ENCODE measurements at regions not wholly inside any gene's neighbourhood (a gene's known extent, or its start where the extent isn't known, plus 50 kb on each side); places are given as distances from the start of the nearest gene placed in this dataset.
"Not testable (repeated sequence)": the region's sequence is repeated elsewhere in the genome, so short reads cannot be mapped to it uniquely, and the experiment has no call there.

DNA sequence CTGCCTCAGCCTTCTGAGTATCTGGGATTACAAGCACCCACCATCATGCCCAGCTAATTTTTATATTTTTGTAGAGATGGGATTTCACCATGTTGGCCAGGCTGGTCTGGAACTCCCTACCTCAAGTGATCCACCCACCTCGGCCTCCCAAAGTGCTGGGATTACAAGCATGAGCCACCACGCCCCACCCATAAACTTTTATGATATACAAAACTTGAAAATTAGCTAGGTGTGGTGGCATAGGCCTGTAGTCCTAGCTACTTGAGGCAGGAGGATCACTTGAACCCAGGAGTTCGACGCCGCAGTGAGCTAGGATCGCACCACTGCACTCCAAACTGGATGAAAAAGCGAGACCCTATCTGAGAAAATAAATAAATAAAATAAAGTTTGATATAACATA lies 149.5 kb upstream of the ATF7IP start:
- not testable (repeated sequence) for DNase-seq

GRCh38 chr12:14216405-14217294 lies 148.8 kb upstream of the ATF7IP start:
- DNase-seq: no peak

DNA sequence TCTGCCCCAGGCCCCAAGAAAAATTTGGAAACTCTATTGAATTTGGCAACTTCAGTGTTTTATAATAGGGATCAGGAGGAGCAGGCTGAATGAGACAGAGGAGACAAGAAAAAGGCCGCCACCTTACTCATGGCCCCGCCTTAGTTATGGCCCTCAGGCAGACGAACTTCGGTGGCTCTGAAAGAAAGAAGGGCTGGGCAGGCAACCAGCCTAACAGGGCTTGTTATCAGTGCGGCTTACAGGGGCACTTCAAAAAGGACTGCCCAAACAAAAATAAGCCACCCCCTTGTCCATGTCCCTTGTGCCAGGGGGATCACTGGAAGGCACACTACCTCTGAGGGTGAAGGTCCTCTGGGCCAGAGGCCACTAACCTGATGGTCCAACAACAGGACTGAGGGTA lies 146.3 kb upstream of the ATF7IP start:
- DNase-seq: no peak

DNA sequence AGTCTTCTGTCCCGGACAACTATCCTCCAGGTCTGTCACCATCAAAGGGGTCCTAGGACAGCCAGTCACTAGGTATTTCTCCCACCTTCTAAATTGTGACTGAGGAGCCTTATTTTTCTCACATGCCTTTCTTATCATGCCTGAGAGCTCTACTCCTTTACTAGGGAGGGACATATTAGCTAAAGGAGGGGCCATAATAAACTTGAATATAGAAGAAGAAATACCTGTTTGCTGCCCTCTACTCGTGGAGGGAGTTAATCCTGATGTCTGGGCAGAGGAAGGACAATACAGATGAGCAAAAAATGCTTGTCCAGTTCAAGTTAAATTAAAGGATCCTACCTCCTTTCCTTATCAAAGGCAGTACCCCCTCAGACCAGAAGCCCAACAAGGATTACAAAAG lies 145.8 kb upstream of the ATF7IP start:
- not testable (repeated sequence) for DNase-seq

GRCh38 chr12:14225064-14225463 lies 140.4 kb upstream of the ATF7IP start:
- no peak for DNase-seq

GRCh38 chr12:14235176-14235575 lies 130.3 kb upstream of the ATF7IP start:
- not testable (repeated sequence) for DNase-seq

DNA sequence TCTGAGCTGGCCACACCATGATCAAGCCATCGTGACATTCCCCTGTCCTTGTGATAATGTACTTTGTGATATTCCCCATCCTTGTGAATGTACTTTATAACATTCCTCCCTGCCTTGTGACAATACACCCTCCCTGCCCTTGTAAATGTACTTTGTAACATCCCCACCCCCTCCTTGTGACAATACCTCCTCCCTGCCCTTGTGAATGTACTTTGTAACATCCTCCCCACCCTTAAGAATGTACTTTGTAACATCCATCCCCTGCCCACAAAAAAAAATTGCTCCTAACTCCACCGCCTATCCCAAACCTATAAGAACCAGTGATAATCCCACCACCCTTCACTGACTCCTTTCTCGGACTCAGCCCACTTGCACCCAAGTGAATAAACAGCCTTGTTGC lies 128.8 kb upstream of the ATF7IP start:
- not testable (repeated sequence) for DNase-seq

DNA sequence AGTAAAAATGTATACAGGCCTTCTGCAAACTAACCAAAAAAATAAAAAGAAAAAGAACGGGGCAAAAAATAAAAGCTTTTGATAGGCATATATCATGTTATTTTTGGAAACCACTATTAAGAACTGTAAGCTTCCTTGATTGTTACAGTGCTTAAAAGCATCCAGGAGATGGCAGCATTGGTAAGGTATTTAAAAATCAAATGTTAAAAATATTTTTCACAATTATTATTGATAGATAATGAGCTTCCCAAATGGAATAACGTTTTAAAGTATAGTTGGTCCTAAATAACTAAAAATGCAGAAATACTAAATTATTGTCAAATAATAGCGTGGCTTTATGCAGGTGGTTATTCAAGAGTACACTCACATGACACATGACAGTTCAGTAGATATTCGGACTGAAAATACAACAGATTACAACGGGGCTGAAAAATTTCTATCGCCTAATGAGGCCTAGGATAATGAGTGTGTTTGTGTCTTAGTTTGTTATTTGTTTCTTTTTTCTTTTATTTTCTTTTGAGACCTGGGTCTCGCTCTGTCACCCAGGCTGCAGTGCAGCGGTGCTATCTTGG lies 127.2 kb upstream of the ATF7IP start:
- DNase-seq: no peak

GRCh38 chr12:14239350-14239934 lies 126.0 kb upstream of the ATF7IP start:
- peak; percentile 18 to 23 for DNase-seq

DNA sequence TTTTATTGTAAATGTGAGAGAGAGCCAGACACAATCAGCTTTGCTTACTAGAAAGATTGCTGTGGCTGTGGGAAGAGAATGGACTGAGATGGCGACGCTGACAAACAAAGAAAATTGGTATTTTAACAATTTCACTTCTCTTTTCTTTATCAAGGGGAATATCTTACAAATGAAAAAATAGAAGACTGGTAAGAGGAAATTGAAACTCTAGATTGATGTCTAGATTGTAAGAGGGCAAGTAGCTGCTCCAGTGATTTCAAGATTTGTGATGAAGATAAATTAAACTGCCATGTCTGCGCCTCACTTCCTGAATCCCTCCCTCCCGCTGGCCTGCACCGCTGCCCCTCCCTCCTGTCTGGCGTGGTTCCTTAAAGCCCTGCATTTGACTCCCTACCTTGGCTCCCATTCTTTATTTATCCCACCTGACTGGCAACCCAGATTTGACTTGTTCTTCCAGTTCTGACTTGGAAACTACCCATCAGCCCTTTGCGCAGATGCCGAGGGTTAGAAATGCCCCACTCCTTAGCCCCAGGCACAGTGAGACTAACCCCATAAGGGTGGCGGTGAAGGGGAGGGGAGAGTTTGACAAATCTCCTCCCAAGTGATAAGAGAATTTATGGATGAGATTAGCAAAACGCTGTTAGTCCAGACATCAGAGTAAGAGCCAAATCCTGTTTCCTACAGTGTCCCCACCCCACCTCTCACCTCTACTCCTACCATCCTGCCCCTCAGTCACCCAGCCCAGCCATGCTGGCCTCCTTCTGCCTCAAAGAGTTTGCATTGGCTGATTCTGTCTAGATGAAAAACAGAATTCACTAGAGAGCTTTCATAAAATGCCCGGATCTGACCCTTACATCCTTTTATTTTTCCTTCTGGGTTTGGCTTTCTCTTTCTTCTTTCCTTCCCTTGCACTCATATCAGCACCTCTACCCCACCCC lies 125.3 kb upstream of the ATF7IP start:
- no peak for DNase-seq

DNA sequence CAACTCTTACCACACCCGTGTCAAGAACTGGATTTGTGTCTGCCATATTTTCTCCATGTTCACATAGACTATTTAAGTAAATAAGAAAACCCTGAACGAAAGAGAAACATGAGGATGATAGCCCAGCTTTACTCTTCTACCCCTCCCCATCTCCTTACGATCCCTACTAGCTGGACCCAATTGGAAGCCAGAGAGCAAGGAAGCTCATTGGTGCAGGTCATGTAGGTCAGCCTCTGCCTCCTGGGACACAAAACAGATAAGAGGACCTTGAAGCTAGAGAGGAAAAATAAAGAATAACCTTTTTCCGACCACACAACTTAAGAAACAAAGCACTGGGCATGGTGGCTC lies 124.6 kb upstream of the ATF7IP start:
- no peak for DNase-seq

GRCh38 chr12:14242825-14243224 lies 122.7 kb upstream of the ATF7IP start:
- DNase-seq: not testable (repeated sequence)

DNA sequence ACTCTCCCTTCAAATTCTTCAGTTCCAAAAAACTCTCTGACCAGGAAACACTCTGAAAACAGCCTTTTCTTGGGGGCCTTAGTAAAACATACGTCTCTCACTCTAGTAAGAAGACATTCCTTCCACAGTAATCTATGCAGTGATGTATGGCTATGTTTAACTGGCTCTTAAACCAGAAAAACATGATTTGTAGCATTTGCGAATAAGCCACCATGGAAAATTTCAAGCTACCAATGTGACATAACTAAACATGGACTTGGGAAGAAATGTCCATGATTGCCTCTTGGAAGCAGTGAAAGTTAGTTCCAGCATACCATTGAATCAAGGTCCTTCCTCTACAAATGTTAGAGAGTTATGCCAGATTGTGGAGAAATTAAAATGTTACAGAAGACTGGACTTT lies 121.5 kb upstream of the ATF7IP start:
- DNase-seq: no peak

- no peak for DNase-seq
Measured at GRCh38 chr12:14244876-14245669, 120.4 kb upstream of the ATF7IP start.

GRCh38 chr12:14247166-14247565 lies 118.3 kb upstream of the ATF7IP start:
- DNase-seq: no peak

GRCh38 chr12:14249368-14249767 lies 116.1 kb upstream of the ATF7IP start:
- DNase-seq: no peak

DNA sequence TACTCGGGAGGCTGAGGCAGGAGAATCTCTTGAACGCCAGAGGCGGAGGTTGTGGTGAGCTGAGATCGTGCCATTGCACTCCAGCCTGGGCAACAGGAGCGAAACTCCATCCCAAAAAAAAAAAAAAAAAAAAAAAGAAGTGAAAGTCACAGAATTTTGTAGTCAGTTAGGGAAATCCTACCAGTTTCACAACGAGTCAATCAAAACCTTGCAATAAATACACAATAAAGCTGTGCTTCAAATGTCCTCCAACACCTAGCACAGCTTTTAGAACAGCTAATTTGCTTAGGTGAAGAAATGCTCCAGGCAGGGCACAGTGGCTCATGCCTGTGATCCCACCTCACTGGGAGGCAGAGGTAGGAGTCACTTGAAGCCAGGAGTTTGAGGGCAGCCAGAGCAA lies 112.8 kb upstream of the ATF7IP start:
- no peak for DNase-seq

GRCh38 chr12:14253496-14253895 lies 112.0 kb upstream of the ATF7IP start:
- DNase-seq: no peak

GRCh38 chr12:14254781-14255180 lies 110.7 kb upstream of the ATF7IP start:
- DNase-seq: no peak

- peak; percentile 46 to 49 for DNase-seq
Measured at GRCh38 chr12:14256121-14256520, 109.4 kb upstream of the ATF7IP start.

DNA sequence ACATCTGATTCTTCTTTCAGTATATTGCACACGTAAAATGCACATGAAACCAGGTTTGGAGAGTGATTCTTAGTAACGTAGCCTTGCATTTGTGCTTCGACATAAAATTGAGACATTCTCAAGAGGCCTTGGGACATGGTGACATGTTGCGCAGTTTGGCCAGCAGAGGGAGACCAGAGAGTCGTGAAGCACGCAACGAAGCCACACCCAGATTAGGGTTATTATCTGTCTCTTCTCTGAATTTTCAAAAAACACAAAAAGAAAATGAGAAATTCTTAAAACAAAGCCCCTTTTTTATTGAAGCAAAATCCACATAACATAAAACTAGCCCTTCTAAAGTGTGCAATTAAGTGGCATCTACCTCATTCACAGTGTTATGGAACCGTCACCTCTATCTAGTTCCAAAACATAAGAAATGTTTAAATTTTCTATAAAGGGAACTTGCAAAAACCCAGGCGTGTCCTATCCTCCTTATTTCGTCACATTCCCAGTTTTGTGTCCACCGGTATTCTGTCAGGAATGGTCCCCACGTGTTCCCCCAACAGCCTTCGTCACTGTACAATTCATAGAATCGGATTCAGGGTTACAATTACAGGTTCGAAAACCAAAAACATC lies 108.8 kb upstream of the ATF7IP start:
- peak; percentile 73 to 74 for DNase-seq

DNA sequence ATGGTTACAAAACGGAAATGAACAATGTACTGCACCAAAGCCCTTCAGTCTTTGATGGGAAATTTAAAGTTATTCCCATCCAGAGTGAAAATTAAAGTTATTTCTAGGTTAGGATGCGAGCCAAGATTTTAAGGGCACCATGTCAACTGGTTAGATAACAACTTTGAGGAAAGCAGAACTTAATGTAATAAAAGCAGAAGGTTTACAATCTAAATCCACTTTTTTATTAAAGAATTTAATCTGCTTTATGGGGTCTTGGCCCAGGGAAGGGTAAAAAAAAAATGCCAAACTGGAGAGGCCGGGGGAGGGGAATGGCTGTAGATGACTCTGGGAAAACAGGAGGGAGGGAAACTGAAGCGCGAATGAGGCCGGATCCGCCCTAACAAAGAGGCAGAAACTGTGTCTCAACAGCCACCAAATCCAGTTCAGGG lies 108.2 kb upstream of the ATF7IP start:
- DNase-seq: no peak

Measured in activated CD4-positive, alpha-beta T cell treated with anti-CD3 and anti-CD28 coated beads for 4 hours (primary cell).